ENCODE measurements at regions not wholly inside any gene's neighbourhood (a gene's known extent, or its start where the extent isn't known, plus 50 kb on each side); places are given as distances from the start of the nearest gene placed in this dataset.
"Not testable (repeated sequence)": the region's sequence is repeated elsewhere in the genome, so short reads cannot be mapped to it uniquely, and the experiment has no call there.

DNA sequence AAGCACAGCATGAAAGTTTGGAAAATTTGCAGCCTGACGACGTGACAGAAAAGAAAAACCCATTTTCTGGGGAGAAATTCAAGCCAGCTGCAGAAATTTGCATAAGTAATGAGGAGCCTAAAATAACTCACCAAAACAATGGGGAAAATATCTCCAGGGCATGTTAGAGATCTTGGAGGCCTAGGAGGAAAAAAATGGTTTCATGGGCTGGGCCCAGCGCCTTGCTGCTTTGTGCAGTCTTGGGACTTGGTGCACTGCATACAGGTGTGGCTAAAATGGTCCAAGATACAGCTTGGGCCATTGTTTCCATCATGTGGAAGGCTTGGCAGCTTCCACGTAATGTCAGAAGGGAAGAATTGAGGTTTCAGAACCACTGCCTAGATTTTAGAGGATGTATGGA is 428.5 kb upstream of the FRG2C start (continued):
- TF ChIP-seq, protein P1, sequence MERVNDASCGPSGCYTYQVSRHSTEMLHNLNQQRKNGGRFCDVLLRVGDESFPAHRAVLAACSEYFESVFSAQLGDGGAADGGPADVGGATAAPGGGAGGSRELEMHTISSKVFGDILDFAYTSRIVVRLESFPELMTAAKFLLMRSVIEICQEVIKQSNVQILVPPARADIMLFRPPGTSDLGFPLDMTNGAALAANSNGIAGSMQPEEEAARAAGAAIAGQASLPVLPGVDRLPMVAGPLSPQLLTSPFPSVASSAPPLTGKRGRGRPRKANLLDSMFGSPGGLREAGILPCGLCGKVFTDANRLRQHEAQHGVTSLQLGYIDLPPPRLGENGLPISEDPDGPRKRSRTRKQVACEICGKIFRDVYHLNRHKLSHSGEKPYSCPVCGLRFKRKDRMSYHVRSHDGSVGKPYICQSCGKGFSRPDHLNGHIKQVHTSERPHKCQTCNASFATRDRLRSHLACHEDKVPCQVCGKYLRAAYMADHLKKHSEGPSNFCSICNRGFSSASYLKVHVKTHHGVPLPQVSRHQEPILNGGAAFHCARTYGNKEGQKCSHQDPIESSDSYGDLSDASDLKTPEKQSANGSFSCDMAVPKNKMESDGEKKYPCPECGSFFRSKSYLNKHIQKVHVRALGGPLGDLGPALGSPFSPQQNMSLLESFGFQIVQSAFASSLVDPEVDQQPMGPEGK (CRISPR knock-in tag; IDR thresholded peaks at IDR 0.05; ENCODE audit: borderline replicate concordance) = no peak
- no peak for TF ChIP-seq ARNTL (CRISPR knock-in tag; IDR thresholded peaks at IDR 0.05; ENCODE audit: borderline replicate concordance, low read depth)
- TF ChIP-seq, protein P2, sequence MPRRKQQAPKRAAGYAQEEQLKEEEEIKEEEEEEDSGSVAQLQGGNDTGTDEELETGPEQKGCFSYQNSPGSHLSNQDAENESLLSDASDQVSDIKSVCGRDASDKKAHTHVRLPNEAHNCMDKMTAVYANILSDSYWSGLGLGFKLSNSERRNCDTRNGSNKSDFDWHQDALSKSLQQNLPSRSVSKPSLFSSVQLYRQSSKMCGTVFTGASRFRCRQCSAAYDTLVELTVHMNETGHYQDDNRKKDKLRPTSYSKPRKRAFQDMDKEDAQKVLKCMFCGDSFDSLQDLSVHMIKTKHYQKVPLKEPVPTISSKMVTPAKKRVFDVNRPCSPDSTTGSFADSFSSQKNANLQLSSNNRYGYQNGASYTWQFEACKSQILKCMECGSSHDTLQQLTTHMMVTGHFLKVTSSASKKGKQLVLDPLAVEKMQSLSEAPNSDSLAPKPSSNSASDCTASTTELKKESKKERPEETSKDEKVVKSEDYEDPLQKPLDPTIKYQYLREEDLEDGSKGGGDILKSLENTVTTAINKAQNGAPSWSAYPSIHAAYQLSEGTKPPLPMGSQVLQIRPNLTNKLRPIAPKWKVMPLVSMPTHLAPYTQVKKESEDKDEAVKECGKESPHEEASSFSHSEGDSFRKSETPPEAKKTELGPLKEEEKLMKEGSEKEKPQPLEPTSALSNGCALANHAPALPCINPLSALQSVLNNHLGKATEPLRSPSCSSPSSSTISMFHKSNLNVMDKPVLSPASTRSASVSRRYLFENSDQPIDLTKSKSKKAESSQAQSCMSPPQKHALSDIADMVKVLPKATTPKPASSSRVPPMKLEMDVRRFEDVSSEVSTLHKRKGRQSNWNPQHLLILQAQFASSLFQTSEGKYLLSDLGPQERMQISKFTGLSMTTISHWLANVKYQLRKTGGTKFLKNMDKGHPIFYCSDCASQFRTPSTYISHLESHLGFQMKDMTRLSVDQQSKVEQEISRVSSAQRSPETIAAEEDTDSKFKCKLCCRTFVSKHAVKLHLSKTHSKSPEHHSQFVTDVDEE (CRISPR knock-in tag; IDR thresholded peaks at IDR 0.05) = no peak

DNA sequence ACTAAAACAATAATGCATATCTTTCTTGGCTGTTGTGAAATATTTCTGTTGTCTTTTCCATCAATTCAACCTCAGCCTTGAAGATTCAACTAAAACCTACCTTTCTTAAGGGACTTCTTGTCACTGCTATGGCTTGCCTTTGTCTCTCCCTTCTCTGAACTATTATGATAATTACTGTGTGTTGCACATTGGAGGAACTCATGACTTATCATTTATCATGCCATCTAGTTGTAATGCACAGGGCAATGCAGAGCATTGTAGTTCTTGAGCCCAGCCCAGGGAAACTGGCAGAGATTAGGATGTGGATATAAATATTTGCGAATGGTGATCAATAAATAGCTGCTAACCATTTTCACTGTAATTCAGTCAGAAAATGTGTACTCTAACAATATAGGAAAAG is 427.1 kb upstream of the FRG2C start:
- ATAC-seq = no peak
- TF ChIP-seq TOX (CRISPR knock-in tag; IDR thresholded peaks at IDR 0.05; ENCODE audit: borderline replicate concordance) (no peak), ZNF70 (CRISPR knock-in tag; IDR thresholded peaks at IDR 0.05) (no peak), ZFP3 (CRISPR knock-in tag; IDR thresholded peaks at IDR 0.05) (no peak), ISL1 (CRISPR knock-in tag; IDR thresholded peaks at IDR 0.05) (no peak), ARNTL (CRISPR knock-in tag; IDR thresholded peaks at IDR 0.05; ENCODE audit: borderline replicate concordance, low read depth) (no peak), OSR1 (CRISPR knock-in tag; IDR thresholded peaks at IDR 0.05) (no peak), ESRRG (CRISPR knock-in tag; IDR thresholded peaks at IDR 0.05) (no peak), SNAI2 (CRISPR knock-in tag; IDR thresholded peaks at IDR 0.05) (no peak), BACH2 (CRISPR knock-in tag; IDR thresholded peaks at IDR 0.05; ENCODE audit: borderline replicate concordance) (no peak), ZFP30 (CRISPR knock-in tag; IDR thresholded peaks at IDR 0.05) (no peak)
- TF ChIP-seq, protein P3, sequence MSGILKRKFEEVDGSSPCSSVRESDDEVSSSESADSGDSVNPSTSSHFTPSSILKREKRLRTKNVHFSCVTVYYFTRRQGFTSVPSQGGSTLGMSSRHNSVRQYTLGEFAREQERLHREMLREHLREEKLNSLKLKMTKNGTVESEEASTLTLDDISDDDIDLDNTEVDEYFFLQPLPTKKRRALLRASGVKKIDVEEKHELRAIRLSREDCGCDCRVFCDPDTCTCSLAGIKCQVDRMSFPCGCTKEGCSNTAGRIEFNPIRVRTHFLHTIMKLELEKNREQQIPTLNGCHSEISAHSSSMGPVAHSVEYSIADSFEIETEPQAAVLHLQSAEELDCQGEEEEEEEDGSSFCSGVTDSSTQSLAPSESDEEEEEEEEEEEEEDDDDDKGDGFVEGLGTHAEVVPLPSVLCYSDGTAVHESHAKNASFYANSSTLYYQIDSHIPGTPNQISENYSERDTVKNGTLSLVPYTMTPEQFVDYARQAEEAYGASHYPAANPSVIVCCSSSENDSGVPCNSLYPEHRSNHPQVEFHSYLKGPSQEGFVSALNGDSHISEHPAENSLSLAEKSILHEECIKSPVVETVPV (CRISPR knock-in tag; IDR thresholded peaks at IDR 0.05) = no peak
- TF ChIP-seq, protein P1 (CRISPR knock-in tag; IDR thresholded peaks at IDR 0.05; ENCODE audit: borderline replicate concordance) = no peak
- TF ChIP-seq, protein P4, sequence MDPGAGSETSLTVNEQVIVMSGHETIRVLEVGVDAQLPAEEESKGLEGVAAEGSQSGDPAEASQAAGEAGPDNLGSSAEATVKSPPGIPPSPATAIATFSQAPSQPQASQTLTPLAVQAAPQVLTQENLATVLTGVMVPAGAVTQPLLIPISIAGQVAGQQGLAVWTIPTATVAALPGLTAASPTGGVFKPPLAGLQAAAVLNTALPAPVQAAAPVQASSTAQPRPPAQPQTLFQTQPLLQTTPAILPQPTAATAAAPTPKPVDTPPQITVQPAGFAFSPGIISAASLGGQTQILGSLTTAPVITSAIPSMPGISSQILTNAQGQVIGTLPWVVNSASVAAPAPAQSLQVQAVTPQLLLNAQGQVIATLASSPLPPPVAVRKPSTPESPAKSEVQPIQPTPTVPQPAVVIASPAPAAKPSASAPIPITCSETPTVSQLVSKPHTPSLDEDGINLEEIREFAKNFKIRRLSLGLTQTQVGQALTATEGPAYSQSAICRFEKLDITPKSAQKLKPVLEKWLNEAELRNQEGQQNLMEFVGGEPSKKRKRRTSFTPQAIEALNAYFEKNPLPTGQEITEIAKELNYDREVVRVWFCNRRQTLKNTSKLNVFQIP (CRISPR knock-in tag; IDR thresholded peaks at IDR 0.05; ENCODE audit: borderline replicate concordance, low read depth) = no peak

DNA sequence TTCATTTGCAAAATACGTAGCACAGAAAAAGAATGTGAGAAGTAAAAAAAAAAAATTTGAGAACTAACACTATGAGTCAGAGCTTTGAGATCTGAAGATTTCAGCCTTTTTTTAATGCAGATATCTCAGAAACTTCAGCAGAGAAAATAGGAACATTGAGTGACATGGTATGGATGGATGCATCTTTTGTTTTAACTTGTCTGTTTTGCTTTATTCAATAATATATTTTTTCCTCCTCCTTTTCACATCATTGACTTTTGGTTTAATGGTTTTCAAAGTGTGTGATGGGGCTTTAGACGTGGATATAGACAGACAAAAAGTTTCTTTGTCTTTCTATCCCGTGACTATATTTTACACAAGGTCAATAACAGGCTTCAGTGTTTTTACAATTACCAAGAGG is 426.7 kb upstream of the FRG2C start:
- no peak for ATAC-seq
- TF ChIP-seq ZFP3 (CRISPR knock-in tag; IDR thresholded peaks at IDR 0.05) (no peak), PPARA (CRISPR knock-in tag; IDR thresholded peaks at IDR 0.05; ENCODE audit: borderline replicate concordance) (no peak), ZNF70 (CRISPR knock-in tag; IDR thresholded peaks at IDR 0.05) (no peak), ZNF565 (CRISPR knock-in tag; conservative IDR thresholded peaks at IDR 0.05; ENCODE audit: low read depth) (no peak), TOX (CRISPR knock-in tag; IDR thresholded peaks at IDR 0.05; ENCODE audit: borderline replicate concordance) (no peak), OSR1 (CRISPR knock-in tag; IDR thresholded peaks at IDR 0.05) (no peak), ISL1 (CRISPR knock-in tag; IDR thresholded peaks at IDR 0.05) (no peak), CSDC2 (CRISPR knock-in tag; IDR thresholded peaks at IDR 0.05) (no peak)
- TF ChIP-seq, protein P5, sequence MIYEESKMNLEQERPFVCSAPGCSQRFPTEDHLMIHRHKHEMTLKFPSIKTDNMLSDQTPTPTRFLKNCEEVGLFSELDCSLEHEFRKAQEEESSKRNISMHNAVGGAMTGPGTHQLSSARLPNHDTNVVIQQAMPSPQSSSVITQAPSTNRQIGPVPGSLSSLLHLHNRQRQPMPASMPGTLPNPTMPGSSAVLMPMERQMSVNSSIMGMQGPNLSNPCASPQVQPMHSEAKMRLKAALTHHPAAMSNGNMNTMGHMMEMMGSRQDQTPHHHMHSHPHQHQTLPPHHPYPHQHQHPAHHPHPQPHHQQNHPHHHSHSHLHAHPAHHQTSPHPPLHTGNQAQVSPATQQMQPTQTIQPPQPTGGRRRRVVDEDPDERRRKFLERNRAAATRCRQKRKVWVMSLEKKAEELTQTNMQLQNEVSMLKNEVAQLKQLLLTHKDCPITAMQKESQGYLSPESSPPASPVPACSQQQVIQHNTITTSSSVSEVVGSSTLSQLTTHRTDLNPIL (CRISPR knock-in tag; IDR thresholded peaks at IDR 0.05; ENCODE audit: low read depth) = no peak

DNA sequence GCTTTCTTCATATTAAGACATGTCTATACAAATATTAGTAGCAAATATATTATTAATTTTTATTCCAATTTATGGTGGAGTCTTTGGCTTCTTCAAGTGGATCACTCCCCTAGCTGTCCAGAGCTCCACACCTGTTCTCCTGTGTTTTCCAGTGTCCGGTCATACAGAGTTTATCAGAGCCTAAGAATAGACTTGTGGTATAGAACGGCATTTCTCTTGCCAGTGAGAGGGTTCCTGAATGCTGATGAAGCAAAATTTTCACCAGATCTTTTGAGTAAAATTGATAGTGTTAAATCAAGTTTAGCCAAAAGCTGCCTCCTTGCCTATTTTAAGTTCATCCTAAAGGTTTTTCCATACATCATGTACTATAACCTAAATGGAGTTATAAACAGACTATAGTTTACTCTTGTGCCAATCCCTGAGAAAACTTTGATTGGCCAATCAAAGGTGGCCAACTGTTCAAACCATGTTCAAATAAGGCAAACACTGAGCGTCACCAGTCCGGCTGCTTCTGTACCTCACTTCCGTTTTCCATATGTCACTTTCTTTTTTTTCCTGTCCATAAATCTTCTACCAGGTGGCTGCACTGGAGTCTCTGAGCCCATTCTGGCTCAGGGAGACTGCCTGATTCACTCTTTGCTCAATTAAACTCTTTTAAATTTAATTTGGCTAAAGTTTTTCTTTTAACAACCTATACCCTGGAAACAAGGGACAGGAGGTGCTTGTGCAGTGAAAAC is 422.7 kb upstream of the FRG2C start:
- not testable (repeated sequence) for ATAC-seq

Measured in SK-N-SH treated with all-trans-retinoic acid at 6 μM for 48 hours (cell line).